GM23338 (cell line): ENCODE measurements at regions not wholly inside any gene's neighbourhood (a gene's known extent, or its start where the extent isn't known, plus 50 kb on each side); places are given as distances from the start of the nearest gene placed in this dataset.

Source experiments
- ATAC-seq: fragments of 200-7000 bp; cut with Tn5 transposase; 3 replicates; pipeline ENCODE4 v1.9.1; 2020
- DNase-seq: peaks from one replicate; pipeline ENCODE4 v3.0.0-alpha.2; 2015; ENCODE audit warnings: low spot score
- H2AFZ ChIP-seq: fragments of 200-600 bp; sonication (generic); 2 replicates; pipeline ENCODE4 v1.8.0; 2016; ENCODE audit warnings: antibody characterized with exemption, mild to moderate bottlenecking, moderate library complexity
- H3F3A ChIP-seq: fragments of 200-600 bp; sonication (generic); replicated peaks from 2 replicates; pipeline ENCODE4 v1.8.0; 2017; ENCODE audit warnings: antibody characterized with exemption, mixed run types, low read depth
- H3K27ac ChIP-seq: fragments of 200-600 bp; sonication (generic); 2 replicates; pipeline ENCODE4 v1.6.1; 2016; ENCODE audit warnings: low read depth
- H3K27me3 ChIP-seq: fragments of 200-600 bp; sonication (generic); 2 replicates; pipeline ENCODE4 v1.8.0; 2016; ENCODE audit warnings: mild to moderate bottlenecking, mixed run types, moderate library complexity; ENCODE audit not compliant: insufficient read depth
- H3K36me3 ChIP-seq: fragments of 200-600 bp; sonication (generic); 2 replicates; pipeline ENCODE4 v1.8.0; 2016; ENCODE audit warnings: mild to moderate bottlenecking; ENCODE audit not compliant: insufficient read depth
- H3K4me1 ChIP-seq: fragments of 200-600 bp; sonication (generic); 2 replicates; pipeline ENCODE4 v1.8.0; 2016; ENCODE audit warnings: mild to moderate bottlenecking, moderate library complexity; ENCODE audit not compliant: insufficient read depth
- H3K4me2 ChIP-seq: fragments of 200-600 bp; sonication (generic); 2 replicates; pipeline ENCODE4 v1.7.1; 2017; ENCODE audit warnings: mixed run types
- H3K4me3 ChIP-seq: fragments of 200-600 bp; sonication (generic); 2 replicates; pipeline ENCODE4 v1.6.1; 2016; ENCODE audit warnings: mixed run types
- H3K79me2 ChIP-seq: fragments of 200-600 bp; sonication (generic); replicated peaks from 2 replicates; pipeline ENCODE4 v1.8.0; 2017; ENCODE audit warnings: mild to moderate bottlenecking; ENCODE audit not compliant: insufficient read depth
- H3K9me2 ChIP-seq: fragments of 200-600 bp; sonication (generic); 2 replicates; pipeline ENCODE4 v1.8.0; 2017; ENCODE audit not compliant: insufficient read depth
- H4K20me1 ChIP-seq: fragments of 200-600 bp; sonication (generic); replicated peaks from 2 replicates; pipeline ENCODE4 v1.8.0; 2017; ENCODE audit warnings: mild to moderate bottlenecking; ENCODE audit not compliant: insufficient read depth
- H3K27ac Mint-ChIP-seq: 2 replicates; pipeline ENCODE4 v1.8.0; 2020; ENCODE audit warnings: inconsistent platforms, mild to moderate bottlenecking, moderate library complexity, mixed read lengths
- H3K27me3 Mint-ChIP-seq: 3 replicates; pipeline ENCODE4 v1.8.0; 2022; ENCODE audit warnings: low read depth, mild to moderate bottlenecking, moderate library complexity, mixed read lengths, inconsistent platforms; ENCODE audit not compliant: insufficient read depth, poor library complexity
- H3K36me3 Mint-ChIP-seq: 3 replicates; pipeline ENCODE4 v1.8.0; 2021; ENCODE audit warnings: low read depth, mild to moderate bottlenecking, inconsistent platforms, moderate library complexity, mixed read lengths
- H3K4me1 Mint-ChIP-seq: 3 replicates; pipeline ENCODE4 v1.8.0; 2020; ENCODE audit warnings: mild to moderate bottlenecking, inconsistent platforms, mixed read lengths
- H3K4me3 Mint-ChIP-seq: 3 replicates; pipeline ENCODE4 v1.8.0; 2021; ENCODE audit warnings: moderate library complexity, mild to moderate bottlenecking, inconsistent platforms, mixed read lengths
- H3K9me3 Mint-ChIP-seq: 3 replicates; pipeline ENCODE4 v1.8.0; 2020; ENCODE audit warnings: moderate library complexity, mild to moderate bottlenecking, inconsistent platforms, mixed read lengths
- CREB1 ChIP-seq: fragments of 250-450 bp; sonication (Bioruptor Pico); IDR thresholded peaks from 2 replicates; pipeline ENCODE4 v1.5.0; 2020; ENCODE audit warnings: low read depth, mild to moderate bottlenecking, moderate library complexity
- ETS1 ChIP-seq: IDR thresholded peaks from 2 replicates; pipeline ENCODE4 v1.6.1; 2016; ENCODE audit warnings: antibody characterized with exemption
- EZH2 ChIP-seq: fragments of 200-600 bp; sonication (generic); IDR thresholded peaks from one replicate; pipeline ENCODE4 v1.8.0; 2017; ENCODE audit warnings: antibody characterized with exemption, mild to moderate bottlenecking, low read depth; ENCODE audit not compliant: unreplicated experiment
- EZH2phosphoT487 ChIP-seq: fragments of 200-600 bp; sonication (generic); IDR thresholded peaks from one replicate; pipeline ENCODE4 v1.8.1; 2018; ENCODE audit warnings: antibody characterized with exemption; ENCODE audit not compliant: unreplicated experiment
- JUNB ChIP-seq: IDR thresholded peaks from one replicate; pipeline ENCODE4 v1.6.1; 2016; ENCODE audit warnings: antibody characterized with exemption; ENCODE audit not compliant: unreplicated experiment
- NANOG ChIP-seq: IDR thresholded peaks from 2 replicates; pipeline ENCODE4 v1.6.1; 2016; ENCODE audit warnings: antibody characterized with exemption, borderline replicate concordance
- STAT1 ChIP-seq: IDR thresholded peaks from one replicate; pipeline ENCODE4 v1.6.1; 2016; ENCODE audit warnings: antibody characterized with exemption; ENCODE audit not compliant: unreplicated experiment
- ZNF331 ChIP-seq: fragments of 250-450 bp; sonication (Bioruptor Pico); IDR thresholded peaks from 2 replicates; pipeline ENCODE4 v1.5.0; 2020; ENCODE audit warnings: low read depth, mild to moderate bottlenecking, moderate library complexity
- ZNF462 ChIP-seq: fragments of 250-450 bp; sonication (Bioruptor Pico); IDR thresholded peaks from 2 replicates; pipeline ENCODE4 v1.5.0; 2020; ENCODE audit warnings: mild to moderate bottlenecking, moderate library complexity

GRCh38 chr11:41784513-41785335 lies 325.3 kb upstream of the LRRC4C start (continued):
- TF ChIP-seq ZNF462 (CRISPR knock-in tag) (no peak), STAT1 (no peak), ETS1 (no peak), CREB1 (CRISPR knock-in tag) (no peak), NANOG (no peak), ZNF331 (CRISPR knock-in tag) (no peak)

DNA sequence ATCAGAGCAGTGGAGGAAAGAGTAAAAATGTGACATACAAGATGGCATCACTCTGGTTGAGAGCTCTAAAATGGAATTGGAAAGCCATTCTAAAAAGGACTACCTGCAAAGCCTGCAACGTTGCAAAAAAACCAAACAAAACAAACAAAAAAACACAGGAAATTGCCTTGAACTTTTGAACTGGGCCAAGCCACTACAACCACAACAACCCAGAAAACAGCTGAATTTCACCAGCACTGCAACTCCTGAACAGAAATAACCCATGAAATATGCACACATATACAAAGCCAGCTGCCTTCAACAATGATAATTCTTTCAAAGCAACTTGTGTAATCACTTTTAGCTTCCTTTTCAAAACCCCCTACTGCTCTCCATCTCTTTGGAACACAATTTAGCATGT lies 326.6 kb upstream of the LRRC4C start:
- Histone ChIP-seq H3K27me3 (no peaks in the 10 kb centered on the region), H3K4me2 (no peak overlapping the region), H3K36me3 (no peaks in the 10 kb centered on the region; the same call in 1 of the 2 replicates), H3K79me2 (no peaks in the 10 kb centered on the region), H3K9me2 (0 out of 2 replicates have a peak, but pooled peaks cover 7% of the 10 kb centered on the region), H3K4me1 (peaks cover 11% of the 10 kb centered on the region; the same call in 1 of the 2 replicates), H3K4me3 (no peak overlapping the region), H3F3A (no peaks in the 10 kb centered on the region), H4K20me1 (no peaks in the 10 kb centered on the region), H3K27ac (no peak overlapping the region), H2AFZ (peak overlapping the region; percentile 83; the same call in 1 of the 2 replicates)
- Mint-ChIP-seq H3K9me3 (peaks cover 43% of the 10 kb centered on the region), H3K4me3 (no peak overlapping the region), H3K4me1 (peaks cover 3% of the 10 kb centered on the region; the same call in 1 of the 3 replicates), H3K27me3 (peaks cover 2% of the 10 kb centered on the region), H3K27ac (no peak overlapping the region), H3K36me3 (peaks cover 17% of the 10 kb centered on the region)
- ATAC-seq (no peak), DNase-seq (no peak)
- no peak for TF ChIP-seq JUNB
- TF ChIP-seq STAT1, result no peak
- TF ChIP-seq EZH2phosphoT487, result no peak
- no peak for TF ChIP-seq EZH2
